ENCODE measurements at regions not wholly inside any gene's neighbourhood (a gene's known extent, or its start where the extent isn't known, plus 50 kb on each side); places are given as distances from the start of the nearest gene placed in this dataset.
"Not testable (repeated sequence)": the region's sequence is repeated elsewhere in the genome, so short reads cannot be mapped to it uniquely, and the experiment has no call there.

DNA sequence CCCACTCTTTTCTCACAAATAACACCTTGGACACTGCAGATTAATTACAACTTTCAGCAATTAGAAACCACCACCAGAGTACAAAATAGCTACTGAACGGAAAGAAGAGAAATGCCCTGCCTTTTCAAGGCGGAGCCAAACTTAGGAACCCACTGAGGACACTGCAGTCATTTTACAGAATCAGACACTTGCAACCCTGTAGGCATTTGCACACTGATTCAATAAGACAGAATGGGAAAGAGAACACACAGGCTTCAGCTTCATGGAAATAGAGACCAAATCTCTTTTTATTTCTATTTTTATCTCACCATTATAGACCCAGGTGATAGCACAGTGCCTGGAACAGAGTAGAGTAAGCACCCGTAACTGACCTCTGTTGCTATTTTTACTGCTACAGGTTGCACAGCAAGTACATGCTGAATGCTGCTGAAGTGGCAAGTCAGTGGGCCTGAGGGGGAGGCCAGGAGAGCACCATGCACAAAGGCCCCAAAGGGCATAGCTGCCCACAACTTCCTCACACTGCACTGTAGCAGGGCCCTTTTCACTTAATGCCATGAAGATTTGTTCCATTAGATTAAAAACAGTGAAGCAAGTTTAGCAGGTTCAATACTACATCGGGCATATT, 50.7 kb upstream of the EDARADD start:
- TF ChIP-seq, protein P1, sequence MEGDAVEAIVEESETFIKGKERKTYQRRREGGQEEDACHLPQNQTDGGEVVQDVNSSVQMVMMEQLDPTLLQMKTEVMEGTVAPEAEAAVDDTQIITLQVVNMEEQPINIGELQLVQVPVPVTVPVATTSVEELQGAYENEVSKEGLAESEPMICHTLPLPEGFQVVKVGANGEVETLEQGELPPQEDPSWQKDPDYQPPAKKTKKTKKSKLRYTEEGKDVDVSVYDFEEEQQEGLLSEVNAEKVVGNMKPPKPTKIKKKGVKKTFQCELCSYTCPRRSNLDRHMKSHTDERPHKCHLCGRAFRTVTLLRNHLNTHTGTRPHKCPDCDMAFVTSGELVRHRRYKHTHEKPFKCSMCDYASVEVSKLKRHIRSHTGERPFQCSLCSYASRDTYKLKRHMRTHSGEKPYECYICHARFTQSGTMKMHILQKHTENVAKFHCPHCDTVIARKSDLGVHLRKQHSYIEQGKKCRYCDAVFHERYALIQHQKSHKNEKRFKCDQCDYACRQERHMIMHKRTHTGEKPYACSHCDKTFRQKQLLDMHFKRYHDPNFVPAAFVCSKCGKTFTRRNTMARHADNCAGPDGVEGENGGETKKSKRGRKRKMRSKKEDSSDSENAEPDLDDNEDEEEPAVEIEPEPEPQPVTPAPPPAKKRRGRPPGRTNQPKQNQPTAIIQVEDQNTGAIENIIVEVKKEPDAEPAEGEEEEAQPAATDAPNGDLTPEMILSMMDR (IDR thresholded peaks at IDR 0.05; ENCODE audit: control extremely low read depth, extremely low read depth, low read depth, missing control alignments) = no peak
- ChIA-PET CTCF (interaction anchor here (1.0 to 1.1 kb wide), 2 partner anchors 12 to 371 kb away, joined by 3 read pairs; no protein-coding TSS in a partner anchor), POLR2A (interaction anchor here (0.5 kb wide), 1 partner anchor 1748 kb away, joined by 3 read pairs; no protein-coding TSS in a partner anchor)
- no peak for DNase-seq (ENCODE audit: extremely low spot score)

DNA sequence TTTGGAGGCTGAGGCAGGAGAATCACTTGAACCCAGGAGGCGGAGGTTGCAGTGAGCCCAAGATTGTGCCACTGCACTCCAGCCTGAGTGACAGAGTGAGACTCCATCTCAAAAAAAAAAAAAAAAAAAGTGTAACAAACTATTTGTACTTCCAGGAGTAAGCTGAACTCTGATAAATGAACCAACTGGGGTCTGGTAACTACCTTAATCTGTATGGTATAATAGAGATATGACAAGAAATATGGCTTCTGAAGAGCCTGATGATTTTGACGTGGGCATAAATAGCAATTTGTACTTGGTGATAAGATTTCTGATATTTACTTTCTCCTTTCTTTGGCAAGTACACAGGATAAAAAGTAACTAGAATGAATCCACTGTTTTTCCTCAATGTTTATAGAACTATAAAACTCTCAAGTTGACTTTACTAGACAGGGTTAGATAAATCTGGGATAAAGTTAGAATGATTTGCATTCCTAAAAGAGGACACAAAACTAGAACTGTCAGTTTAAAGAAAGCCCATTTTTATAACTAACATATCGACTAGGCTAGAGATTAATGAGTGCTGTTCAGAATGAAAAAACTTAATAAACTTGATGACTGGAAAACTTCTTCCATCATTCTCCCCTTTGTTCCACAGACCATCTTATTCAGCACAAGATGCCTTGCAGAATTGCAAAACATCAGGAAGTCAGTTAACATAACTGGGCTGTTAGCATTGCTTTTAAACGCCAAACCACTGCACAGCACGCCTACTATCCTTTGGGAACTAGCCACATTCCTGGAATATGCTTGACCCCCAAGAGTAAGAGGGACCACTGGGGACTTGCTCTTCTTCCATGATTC, 51.5 kb upstream of the EDARADD start:
- POLR2A ChIA-PET = no interaction called here
- TF ChIP-seq, protein P1 (IDR thresholded peaks at IDR 0.05; ENCODE audit: control extremely low read depth, extremely low read depth, low read depth, missing control alignments) = no peak
- DNase-seq (ENCODE audit: extremely low spot score) = no peak
- CTCF ChIA-PET = no interaction called here

DNA sequence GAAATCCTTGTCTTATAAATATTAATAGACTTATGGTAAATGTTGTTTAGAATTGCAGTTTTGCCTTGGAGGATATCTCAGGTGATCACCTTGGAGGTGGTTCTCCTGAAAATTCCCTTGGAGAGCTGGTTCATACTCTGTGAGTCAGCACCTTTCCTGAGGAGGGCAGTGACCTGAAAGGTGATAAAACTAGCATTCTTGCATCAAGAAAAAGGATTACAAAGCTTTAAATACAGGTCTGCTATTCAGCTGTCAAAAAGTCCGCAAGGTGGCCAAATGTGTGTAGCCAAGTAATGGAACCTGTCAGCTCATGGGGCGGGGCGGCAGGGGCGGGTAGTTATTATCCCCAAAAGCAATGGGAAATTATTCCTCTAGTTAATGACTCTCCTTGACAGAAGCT, 52.8 kb upstream of the EDARADD start:
- ChIA-PET CTCF (interaction anchor here (1.0 kb wide), 1 partner anchor 162 kb away, joined by 3 read pairs; no protein-coding TSS in a partner anchor), POLR2A (no interaction called here)
- DNase-seq (ENCODE audit: extremely low spot score) = no peak
- TF ChIP-seq, protein P1 (IDR thresholded peaks at IDR 0.05; ENCODE audit: control extremely low read depth, extremely low read depth, low read depth, missing control alignments) = no peak

DNA sequence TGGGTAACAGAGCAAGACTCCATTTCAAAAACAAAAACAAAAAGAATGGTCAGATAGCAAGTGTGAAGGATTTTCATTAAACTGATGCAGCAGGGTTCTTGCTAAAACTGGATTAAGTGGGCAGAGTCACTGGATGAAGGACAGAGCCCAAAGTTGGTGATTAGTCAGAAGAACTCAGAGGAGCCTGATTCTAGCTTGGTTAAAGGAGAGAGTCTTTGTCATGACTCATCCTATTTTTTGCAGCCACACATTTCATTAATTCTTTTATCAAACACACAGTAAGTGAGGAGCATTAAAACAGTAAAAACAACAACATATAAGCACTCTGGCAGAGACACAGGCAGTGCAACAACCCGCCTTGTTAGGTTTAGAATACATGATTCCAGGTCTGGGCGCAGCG, 56.0 kb upstream of the EDARADD start:
- ChIA-PET POLR2A (no interaction called here), CTCF (no interaction called here)

DNA sequence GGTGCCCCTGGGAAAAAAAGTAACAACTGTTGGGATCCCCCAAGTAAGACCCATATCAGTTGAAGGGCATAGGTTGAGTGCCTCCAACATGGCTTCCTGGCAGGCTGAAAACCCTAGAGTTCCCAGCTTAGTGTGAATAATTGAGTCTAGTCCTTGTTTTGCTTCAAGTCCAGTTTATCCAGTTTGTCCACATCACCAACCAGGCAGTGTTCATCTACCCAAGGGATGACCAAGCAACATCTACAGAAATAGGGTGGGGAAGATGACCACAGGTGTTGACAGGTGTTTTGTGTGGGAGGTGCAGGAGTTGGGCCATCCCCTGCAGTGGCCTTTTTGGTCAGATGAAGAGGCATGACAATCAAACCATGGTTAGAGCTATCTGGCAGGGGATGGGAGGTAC, 54.3 kb upstream of the ERO1B start:
- CTCF ChIA-PET = no interaction called here
- DNase-seq (ENCODE audit: extremely low spot score) = no peak
- TF ChIP-seq, protein P1 (IDR thresholded peaks at IDR 0.05; ENCODE audit: control extremely low read depth, extremely low read depth, low read depth, missing control alignments) = no peak
- POLR2A ChIA-PET = interaction anchor here (0.6 kb wide), 1 partner anchor 121 kb away, joined by 6 read pairs; no protein-coding TSS in a partner anchor

More for the DNA sequence above, 56.0 kb upstream of the EDARADD start:
- TF ChIP-seq, protein P1 (IDR thresholded peaks at IDR 0.05; ENCODE audit: control extremely low read depth, extremely low read depth, low read depth, missing control alignments) = no peak
- DNase-seq (ENCODE audit: extremely low spot score) = no peak

DNA sequence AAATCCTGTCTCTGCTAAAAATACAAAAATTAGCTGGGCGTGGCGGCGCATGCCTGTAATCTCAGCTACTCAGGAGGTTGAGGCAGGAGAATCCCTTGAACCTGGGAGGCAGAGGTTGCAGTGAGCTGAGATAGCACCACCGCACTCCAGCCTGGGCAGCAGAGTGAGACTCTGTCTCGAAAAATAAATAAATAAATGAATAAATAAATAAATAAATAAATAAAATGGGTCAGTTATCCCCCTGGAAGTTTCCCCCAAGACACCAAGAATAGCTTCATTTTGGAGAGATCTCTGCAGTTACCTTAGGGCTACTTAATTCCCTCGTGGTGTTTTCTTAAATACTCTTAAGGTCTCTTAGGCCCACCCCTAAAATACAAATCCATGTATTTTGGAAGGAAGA, 53.9 kb upstream of the ERO1B start:
- CTCF ChIA-PET; DNase-seq (ENCODE audit: extremely low spot score); POLR2A ChIA-PET: not testable (repeated sequence)
